NCI-H187 treated with DMSO at 0.1 percent for 48 hours (cell line): ENCODE measurements at regions not wholly inside any gene's neighbourhood (a gene's known extent, or its start where the extent isn't known, plus 50 kb on each side); places are given as distances from the start of the nearest gene placed in this dataset.
"Not testable (repeated sequence)": the region's sequence is repeated elsewhere in the genome, so short reads cannot be mapped to it uniquely, and the experiment has no call there.

Experiments
- DNase-seq: peaks from one replicate; lab custom pipeline; 2025; lab: John Stamatoyannopoulos, UW

GRCh38 chr18:1413323-1413675 lies 508.6 kb downstream of the ADCYAP1 start:
- no peak for DNase-seq

- DNase-seq = no peak
Measured at GRCh38 chr18:1416074-1416473, 511.4 kb downstream of the ADCYAP1 start.

- DNase-seq = no peak
Measured at GRCh38 chr18:1421502-1421901, 516.8 kb downstream of the ADCYAP1 start.

GRCh38 chr18:1422634-1423033 lies 518.0 kb downstream of the ADCYAP1 start:
- DNase-seq = no peak

GRCh38 chr18:1425679-1426078 lies 521.0 kb downstream of the ADCYAP1 start:
- DNase-seq = no peak

- DNase-seq = no peak
Measured at GRCh38 chr18:1435487-1435886, 530.8 kb downstream of the ADCYAP1 start.

- DNase-seq = no peak
Measured at GRCh38 chr18:1436199-1436598, 531.5 kb downstream of the ADCYAP1 start.

GRCh38 chr18:1438458-1438910 lies 533.8 kb downstream of the ADCYAP1 start:
- no peak for DNase-seq

- no peak for DNase-seq
Measured at GRCh38 chr18:1438967-1439366, 534.3 kb downstream of the ADCYAP1 start.

GRCh38 chr18:1444062-1444461 lies 539.4 kb downstream of the ADCYAP1 start:
- DNase-seq = not testable (repeated sequence)

- DNase-seq = no peak
Measured at GRCh38 chr18:1446765-1447164, 542.1 kb downstream of the ADCYAP1 start.

- DNase-seq = no peak
Measured at GRCh38 chr18:1452821-1453220, 548.1 kb downstream of the ADCYAP1 start.

- no peak for DNase-seq
Measured at GRCh38 chr18:1455605-1456004, 550.9 kb downstream of the ADCYAP1 start.

GRCh38 chr18:1458547-1458946 lies 553.9 kb downstream of the ADCYAP1 start:
- no peak for DNase-seq

GRCh38 chr18:1463981-1464380 lies 559.3 kb downstream of the ADCYAP1 start:
- no peak for DNase-seq

- DNase-seq = no peak
Measured at GRCh38 chr18:1464444-1465217, 560.0 kb downstream of the ADCYAP1 start.

GRCh38 chr18:1466035-1466434 lies 561.4 kb downstream of the ADCYAP1 start:
- no peak for DNase-seq

GRCh38 chr18:1467461-1467964 lies 562.8 kb downstream of the ADCYAP1 start:
- no peak for DNase-seq

GRCh38 chr18:1468550-1468949 lies 563.9 kb downstream of the ADCYAP1 start:
- DNase-seq = no peak

GRCh38 chr18:1475867-1476266 lies 571.2 kb downstream of the ADCYAP1 start:
- DNase-seq = no peak

GRCh38 chr18:1480309-1480708 lies 575.6 kb downstream of the ADCYAP1 start:
- no peak for DNase-seq

- no peak for DNase-seq
Measured at GRCh38 chr18:1481577-1481976, 576.9 kb downstream of the ADCYAP1 start.

- no peak for DNase-seq
Measured at GRCh38 chr18:1483385-1483784, 578.7 kb downstream of the ADCYAP1 start.

GRCh38 chr18:1487457-1487856 lies 582.8 kb downstream of the ADCYAP1 start:
- DNase-seq = no peak
